Mucosa of stomach (tissue), 1 donor: ENCODE measurements at regions not wholly inside any gene's neighbourhood (a gene's known extent, or its start where the extent isn't known, plus 50 kb on each side); places are given as distances from the start of the nearest gene placed in this dataset.
"Not testable (repeated sequence)": the region's sequence is repeated elsewhere in the genome, so short reads cannot be mapped to it uniquely, and the experiment has no call there.

Experiments
- H3K27me3 ChIP-seq: one replicate; pipeline ENCODE4 v1.7.0; 2013; ENCODE audit warnings: mild to moderate bottlenecking, low read length; ENCODE audit not compliant: control insufficient read depth, insufficient read depth
- H3K36me3 ChIP-seq: one replicate; pipeline ENCODE4 v1.7.0; 2013; ENCODE audit warnings: low read length; ENCODE audit not compliant: control insufficient read depth, insufficient read depth
- H3K4me1 ChIP-seq: one replicate; pipeline ENCODE4 v1.7.0; 2013; ENCODE audit warnings: mild to moderate bottlenecking, low read length; ENCODE audit not compliant: control insufficient read depth, insufficient read depth
- H3K4me3 ChIP-seq: one replicate; pipeline ENCODE4 v1.7.0; 2013; ENCODE audit warnings: low read length
- H3K9ac ChIP-seq: one replicate; pipeline ENCODE4 v1.7.0; 2013; ENCODE audit warnings: mild to moderate bottlenecking, low read length, moderate library complexity
- H3K9me3 ChIP-seq: one replicate; pipeline ENCODE4 v1.7.0; 2013; ENCODE audit warnings: mild to moderate bottlenecking, low read length, moderate library complexity; ENCODE audit not compliant: control insufficient read depth
- donor health status: Pancreatic carcinoma.

GRCh38 chr4:3942569-3942971 is 176.4 kb downstream of the ADRA2C start:
- not testable (repeated sequence) for H3K4me1 ChIP-seq, H3K9me3 ChIP-seq, H3K27me3 ChIP-seq, H3K36me3 ChIP-seq, H3K4me3 ChIP-seq, H3K9ac ChIP-seq

DNA sequence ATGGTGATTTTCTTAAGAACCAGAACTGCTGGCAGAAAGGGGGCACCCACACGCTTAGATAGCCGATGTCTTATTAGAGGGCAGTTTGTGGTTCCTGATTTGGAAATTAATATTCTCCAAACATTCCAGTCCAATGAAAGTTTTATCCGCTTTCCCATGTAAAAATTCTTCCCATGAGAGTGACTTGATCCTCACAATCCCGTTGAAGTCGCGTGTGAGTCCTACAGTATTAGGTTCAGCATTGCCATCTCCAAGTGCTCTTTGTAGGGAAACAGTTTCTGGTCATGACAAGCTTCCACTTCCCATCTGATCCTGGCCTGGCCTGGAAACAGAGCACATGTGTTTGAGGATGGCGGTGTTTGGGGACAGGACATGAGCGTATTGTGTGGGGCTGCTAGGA is 176.9 kb downstream of the ADRA2C start:
- not testable (repeated sequence) for H3K4me1 ChIP-seq, H3K4me3 ChIP-seq, H3K9me3 ChIP-seq, H3K27me3 ChIP-seq, H3K9ac ChIP-seq, H3K36me3 ChIP-seq

DNA sequence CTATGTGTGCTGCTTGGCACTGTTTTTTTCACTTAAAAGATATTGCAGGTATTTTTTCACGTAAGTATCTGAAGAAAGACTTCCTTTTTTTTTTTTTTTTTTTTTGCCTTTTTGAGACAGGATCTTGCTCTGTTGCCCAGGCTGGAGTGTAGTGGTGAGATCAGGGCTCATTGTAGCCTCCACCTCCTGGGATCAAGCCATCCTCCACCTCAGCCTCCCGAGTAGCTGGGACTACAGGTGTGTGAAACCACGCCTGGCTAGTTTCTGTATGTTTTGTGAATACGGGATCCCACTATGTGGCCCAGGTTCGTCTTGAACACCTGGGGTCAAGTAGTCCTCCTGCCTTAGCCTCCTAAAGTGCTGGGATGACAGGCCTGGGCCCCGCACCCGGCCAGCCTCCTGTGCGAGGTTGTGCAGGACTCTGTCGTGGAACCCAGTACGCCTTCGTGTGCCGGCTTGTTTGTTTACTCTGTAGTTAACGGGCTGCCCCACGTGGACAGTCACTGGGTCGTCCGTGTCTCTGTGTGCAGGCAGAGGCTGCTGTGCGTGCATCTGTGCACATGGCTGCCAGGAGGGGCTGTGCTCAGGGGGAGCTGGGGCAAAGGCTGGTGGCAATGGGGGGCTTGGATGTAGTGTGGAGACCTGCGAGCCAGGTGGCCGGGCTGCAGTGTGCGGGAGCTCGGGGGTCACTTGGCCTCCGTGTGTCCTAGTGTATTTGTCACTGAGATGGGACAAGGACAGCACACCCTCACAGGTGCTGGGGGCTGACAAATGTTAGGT is 179.5 kb downstream of the ADRA2C start:
- H3K9ac ChIP-seq, result no peak overlapping the region
- H3K4me3 ChIP-seq, result no peak overlapping the region
- no peaks in the 10 kb centered on the region for H3K36me3 ChIP-seq
- H3K4me1 ChIP-seq, result no peaks in the 10 kb centered on the region
- no peaks in the 10 kb centered on the region for H3K27me3 ChIP-seq
- no peaks in the 10 kb centered on the region for H3K9me3 ChIP-seq

GRCh38 chr4:3946553-3946952 is 180.4 kb downstream of the ADRA2C start:
- H3K4me3 ChIP-seq, H3K9ac ChIP-seq, H3K36me3 ChIP-seq, H3K9me3 ChIP-seq, H3K4me1 ChIP-seq, H3K27me3 ChIP-seq: not testable (repeated sequence)

- not testable (repeated sequence) for H3K27me3 ChIP-seq, H3K4me3 ChIP-seq, H3K9ac ChIP-seq, H3K4me1 ChIP-seq, H3K36me3 ChIP-seq, H3K9me3 ChIP-seq
Observed at GRCh38 chr4:3947761-3948160, 181.6 kb downstream of the ADRA2C start.

GRCh38 chr4:3948210-3948609 is 182.0 kb downstream of the ADRA2C start:
- H3K36me3 ChIP-seq, result not testable (repeated sequence)

GRCh38 chr4:3949916-3950315 is 183.7 kb downstream of the ADRA2C start:
- not testable (repeated sequence) for H3K4me3 ChIP-seq, H3K27me3 ChIP-seq, H3K9me3 ChIP-seq, H3K4me1 ChIP-seq, H3K36me3 ChIP-seq, H3K9ac ChIP-seq

More at GRCh38 chr4:3948210-3948609, 182.0 kb downstream of the ADRA2C start:
- H3K4me3 ChIP-seq, H3K4me1 ChIP-seq, H3K9ac ChIP-seq, H3K27me3 ChIP-seq, H3K9me3 ChIP-seq: not testable (repeated sequence)

DNA sequence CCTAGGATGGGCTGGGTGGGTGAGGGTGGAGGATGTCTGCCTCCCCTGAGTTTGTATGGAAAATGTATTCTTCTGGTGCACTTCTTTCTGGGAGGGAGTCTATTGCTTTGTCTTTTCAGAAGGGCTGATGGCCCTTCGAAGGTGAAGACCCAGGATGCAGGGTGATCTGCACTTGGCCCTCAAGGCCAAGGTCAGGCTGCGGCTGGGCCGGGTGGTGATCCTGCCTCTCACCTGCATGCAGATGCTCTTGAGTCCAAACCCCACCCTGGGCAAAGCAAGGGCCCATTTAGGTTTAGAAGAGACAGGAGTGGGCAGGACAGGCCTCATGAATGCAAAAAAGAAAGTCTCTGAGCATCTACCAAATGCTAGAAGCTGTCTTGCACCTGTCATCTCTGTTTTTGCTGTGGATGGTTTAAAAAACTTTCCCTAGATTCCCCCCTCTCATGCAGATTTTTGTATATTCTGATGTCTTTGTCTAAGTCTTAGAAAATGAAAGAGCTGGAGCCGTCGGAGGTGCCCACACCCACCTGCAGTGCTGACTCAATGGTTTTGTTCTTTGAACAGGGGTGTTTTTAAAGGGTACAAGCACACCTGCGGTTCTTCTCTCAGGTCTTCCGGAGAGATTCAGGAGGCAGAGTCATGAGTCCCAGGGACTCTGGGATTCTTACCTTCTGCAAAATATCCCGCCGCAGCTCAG is 186.4 kb downstream of the ADRA2C start:
- not testable (repeated sequence) for H3K4me3 ChIP-seq, H3K4me1 ChIP-seq, H3K9ac ChIP-seq, H3K27me3 ChIP-seq, H3K36me3 ChIP-seq, H3K9me3 ChIP-seq

- not testable (repeated sequence) for H3K4me3 ChIP-seq, H3K9ac ChIP-seq, H3K27me3 ChIP-seq, H3K9me3 ChIP-seq, H3K4me1 ChIP-seq, H3K36me3 ChIP-seq
Observed at GRCh38 chr4:3953140-3953489, 186.9 kb downstream of the ADRA2C start.

DNA sequence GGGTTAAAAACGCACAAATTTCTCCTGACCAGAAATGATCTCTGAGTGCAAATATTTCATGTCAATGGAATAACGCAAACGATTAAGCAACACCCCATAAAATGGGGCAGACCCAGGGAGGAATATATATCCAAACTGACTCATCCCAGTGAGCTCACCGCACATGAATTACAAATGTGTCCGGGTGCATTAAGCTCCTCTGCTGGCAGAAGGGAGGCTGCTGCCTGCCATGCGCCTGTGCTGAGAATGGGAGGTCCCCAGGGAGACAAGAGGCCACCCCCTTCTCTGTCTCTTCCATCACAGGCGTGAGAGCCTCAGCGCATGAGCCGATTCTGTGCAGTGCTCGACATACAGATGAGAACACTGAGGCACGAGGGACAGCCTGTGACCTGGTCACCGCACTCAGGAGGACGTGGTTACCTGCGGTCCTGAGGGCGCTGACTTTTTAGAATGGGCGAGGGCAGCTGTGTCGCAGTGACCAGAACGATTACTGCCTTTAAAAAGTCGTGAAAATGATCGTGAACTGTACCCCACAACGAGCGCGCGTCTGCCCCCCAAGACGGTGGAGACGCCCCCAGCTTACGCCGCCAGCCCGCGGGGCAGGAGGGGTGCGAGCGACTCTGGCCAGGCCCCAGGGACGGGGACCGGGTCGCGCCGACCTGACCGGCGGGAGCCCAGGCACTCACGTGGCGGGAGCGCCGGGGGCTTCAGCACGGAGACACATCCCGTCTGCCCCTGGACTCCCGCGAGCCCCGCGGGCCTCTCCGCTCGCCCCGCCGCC is 188.5 kb downstream of the ADRA2C start:
- H3K27me3 ChIP-seq, H3K36me3 ChIP-seq, H3K4me1 ChIP-seq, H3K9me3 ChIP-seq: not testable (repeated sequence)
- H3K4me3 ChIP-seq, result peak overlapping the region; percentile 36
- H3K9ac ChIP-seq, result peak overlapping the region; percentile 72

GRCh38 chr4:3955321-3956164 is 189.4 kb downstream of the ADRA2C start:
- not testable (repeated sequence) for H3K4me1 ChIP-seq, H3K9me3 ChIP-seq, H3K36me3 ChIP-seq, H3K4me3 ChIP-seq, H3K27me3 ChIP-seq
- H3K9ac ChIP-seq, result peak overlapping the region; percentile 72
